NCI-H524 (cell line): ENCODE measurements at regions not wholly inside any gene's neighbourhood (a gene's known extent, or its start where the extent isn't known, plus 50 kb on each side); places are given as distances from the start of the nearest gene placed in this dataset.
"Not testable (repeated sequence)": the region's sequence is repeated elsewhere in the genome, so short reads cannot be mapped to it uniquely, and the experiment has no call there.

Experiments
- DNase-seq, 2 experiments: peaks; one replicate each; lab custom pipeline; 2025; lab: John Stamatoyannopoulos, UW

GRCh38 chr15:38614621-38615020 is 50.0 kb upstream of the RASGRP1 start:
- no peak for DNase-seq

GRCh38 chr15:38617831-38618230 is 53.2 kb upstream of the RASGRP1 start:
- DNase-seq: no peak

- no peak for DNase-seq
Measured at GRCh38 chr15:38618242-38618955, 53.8 kb upstream of the RASGRP1 start.

- no peak for DNase-seq
Measured at GRCh38 chr15:38620098-38620497, 55.5 kb upstream of the RASGRP1 start.

GRCh38 chr15:38620851-38621594 is 56.4 kb upstream of the RASGRP1 start:
- DNase-seq: no peak

- DNase-seq: no peak
Measured at GRCh38 chr15:38622304-38622703, 57.7 kb upstream of the RASGRP1 start.

- no peak for DNase-seq
Measured at GRCh38 chr15:38622908-38623307, 58.3 kb upstream of the RASGRP1 start.

- peak in 1 of 2 experiments; percentile 57 for DNase-seq
Measured at GRCh38 chr15:38623744-38624143, 59.1 kb upstream of the RASGRP1 start.

GRCh38 chr15:38624244-38625205 is 59.9 kb upstream of the RASGRP1 start:
- DNase-seq: peak; percentile 17 to 66

- no peak for DNase-seq
Measured at GRCh38 chr15:38625886-38626285, 61.3 kb upstream of the RASGRP1 start.

GRCh38 chr15:38626443-38627050 is 61.9 kb upstream of the RASGRP1 start:
- DNase-seq: no peak

GRCh38 chr15:38627689-38628277 is 63.2 kb upstream of the RASGRP1 start:
- peak in 1 of 2 experiments; percentile 63 for DNase-seq

- peak in 1 of 2 experiments; percentile 11 for DNase-seq
Measured at GRCh38 chr15:38631119-38632075, 66.8 kb upstream of the RASGRP1 start.

GRCh38 chr15:38635170-38635569 is 70.6 kb upstream of the RASGRP1 start:
- no peak for DNase-seq

GRCh38 chr15:38636597-38636996 is 72.0 kb upstream of the RASGRP1 start:
- DNase-seq: no peak

- no peak for DNase-seq
Measured at GRCh38 chr15:38638126-38638525, 73.5 kb upstream of the RASGRP1 start.

GRCh38 chr15:38638811-38639210 is 74.2 kb upstream of the RASGRP1 start:
- DNase-seq: no peak

GRCh38 chr15:38642689-38643270 is 78.2 kb upstream of the RASGRP1 start:
- no peak for DNase-seq

- DNase-seq: not testable (repeated sequence)
Measured at GRCh38 chr15:38644353-38644752, 79.7 kb upstream of the RASGRP1 start.

GRCh38 chr15:38646716-38647115 is 82.1 kb upstream of the RASGRP1 start:
- no peak for DNase-seq
